Hippocampal formation (tissue), 2 donors: ENCODE measurements at regions not wholly inside any gene's neighbourhood (a gene's known extent, or its start where the extent isn't known, plus 50 kb on each side); places are given as distances from the start of the nearest gene placed in this dataset.

ENCODE experiments used
- DNase-seq, 2 donors: peaks; one replicate each; lab custom pipeline; 2025; lab: John Stamatoyannopoulos, UW

DNA sequence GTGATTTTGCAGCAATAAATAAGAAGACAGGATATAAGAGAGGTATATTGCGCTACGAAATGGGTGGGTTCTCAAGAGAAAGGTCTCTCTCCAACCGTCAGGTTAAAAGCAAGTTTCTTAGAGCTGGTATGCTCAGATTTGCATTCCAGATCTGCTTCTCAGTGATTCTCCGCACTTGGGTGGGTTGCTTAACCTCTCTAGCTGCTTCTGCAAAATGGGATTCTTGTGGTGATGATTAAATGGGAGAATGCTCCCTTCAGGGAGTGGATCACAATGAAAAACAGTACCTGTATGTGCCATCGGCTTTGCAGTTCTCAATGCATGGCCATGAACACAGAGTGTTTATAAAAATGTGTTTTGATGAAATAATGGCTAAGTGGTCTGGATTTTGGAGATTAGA, 477.7 kb downstream of the TNS1 start:
- no peak for DNase-seq

- DNase-seq = no peak
Measured at GRCh38 chr2:217523286-217523685, 479.5 kb downstream of the TNS1 start.

- DNase-seq = no peak
Measured at GRCh38 chr2:217521820-217522219, 481.0 kb downstream of the TNS1 start.

DNA sequence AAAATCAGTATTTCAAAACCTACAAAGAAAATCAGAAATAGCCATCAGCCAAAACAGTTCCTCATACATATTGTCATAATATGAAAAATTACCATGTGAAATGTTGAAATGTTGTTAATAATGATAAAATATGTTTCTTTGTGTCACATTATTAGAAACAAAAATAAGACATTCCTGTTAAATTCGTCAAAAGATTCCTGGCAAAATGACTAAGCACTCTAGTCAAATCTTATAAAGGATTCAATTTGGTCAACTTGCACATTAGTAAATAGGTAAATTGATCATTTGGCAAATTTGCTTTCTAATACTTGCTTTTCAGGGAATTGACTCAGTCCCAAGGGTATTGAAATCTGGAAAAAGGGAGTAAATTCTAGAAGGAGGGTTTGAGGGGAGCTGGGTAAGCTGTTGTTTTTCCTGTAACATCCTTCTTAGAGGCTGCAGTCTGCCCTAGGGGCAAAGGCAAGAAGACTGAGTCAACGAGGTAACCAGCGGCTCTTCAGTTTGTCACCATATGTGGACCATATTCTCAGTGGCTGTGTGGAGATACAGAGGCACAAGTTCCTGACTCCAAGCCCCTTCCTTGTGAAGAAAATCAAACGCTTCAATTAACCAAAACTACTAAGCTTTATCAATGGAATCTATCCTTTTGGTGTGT, 482.3 kb downstream of the TNS1 start:
- DNase-seq = no peak

DNA sequence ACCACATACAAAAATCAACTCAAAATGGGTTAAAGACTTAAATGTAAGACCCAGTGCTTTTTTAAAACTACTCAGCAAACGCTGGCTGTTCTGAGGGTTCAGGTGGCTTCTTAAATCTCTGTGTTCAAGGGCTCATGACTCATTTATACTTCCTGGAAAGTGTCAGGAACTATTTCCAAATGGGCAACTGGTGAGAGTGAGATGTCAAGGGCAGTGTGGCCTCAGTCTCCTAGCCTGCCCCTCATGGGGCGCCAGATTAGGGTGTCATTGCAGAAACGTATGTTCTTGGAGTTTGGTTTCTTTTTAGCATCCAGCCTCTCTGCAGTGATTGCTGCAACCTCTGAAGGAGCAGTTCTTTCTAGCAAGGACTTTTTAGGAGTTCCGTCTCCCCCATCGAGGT, 485.4 kb downstream of the TNS1 start:
- no peak for DNase-seq

DNA sequence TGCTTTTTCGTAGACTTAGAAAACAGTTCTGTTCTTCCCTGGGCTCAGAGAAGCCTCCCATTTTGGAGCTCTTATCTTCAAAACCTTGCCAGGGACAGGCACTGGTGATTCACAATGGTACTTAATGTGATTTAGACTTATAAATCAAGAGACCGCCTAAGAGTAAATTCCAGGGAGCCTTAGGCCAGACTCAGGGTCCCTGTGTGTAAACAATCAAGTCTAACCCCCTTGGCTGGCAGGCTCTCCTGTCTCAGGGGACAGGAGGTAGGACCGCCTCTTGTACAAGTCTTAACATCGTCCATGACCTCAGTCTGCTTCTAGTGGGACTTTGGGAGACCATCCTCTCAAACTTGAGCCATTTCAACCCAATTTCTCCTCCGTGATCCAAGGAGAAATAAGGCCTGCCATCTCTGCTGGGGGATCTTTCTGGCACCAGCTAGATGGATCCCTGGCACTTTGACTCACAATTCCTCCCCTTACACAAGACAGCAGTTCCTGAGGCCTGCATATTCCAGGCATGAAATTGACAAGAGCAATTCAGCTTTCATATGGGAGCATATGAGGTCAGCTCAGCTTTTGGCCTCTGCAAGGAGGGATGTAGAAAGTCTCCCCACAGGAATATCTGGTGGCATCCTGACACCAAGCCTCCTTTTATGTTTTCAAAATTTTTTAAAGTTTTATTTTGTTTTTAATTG, 487.0 kb downstream of the TNS1 start:
- DNase-seq = no peak

DNA sequence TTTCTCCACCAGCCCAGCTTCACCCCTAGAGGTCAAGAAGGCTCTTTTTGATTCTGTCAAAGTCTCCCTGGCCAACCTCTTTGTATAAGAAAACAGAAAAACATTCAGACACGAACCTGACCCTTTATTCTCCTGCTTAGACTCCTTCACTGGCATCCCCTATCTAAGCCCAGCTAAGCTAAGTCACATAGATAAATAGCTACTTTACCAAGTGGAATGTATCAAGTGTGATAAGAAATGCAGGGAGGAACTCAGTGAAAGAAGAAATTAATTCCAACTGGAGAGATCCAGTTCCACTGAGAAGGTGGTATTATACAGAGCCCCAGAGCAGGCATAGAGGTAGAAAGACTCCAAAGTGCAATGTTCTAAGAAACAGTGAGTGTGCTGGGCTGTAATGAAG, 489.5 kb downstream of the TNS1 start:
- no peak for DNase-seq

GRCh38 chr2:217512728-217513127, 490.1 kb downstream of the TNS1 start:
- DNase-seq = no peak

DNA sequence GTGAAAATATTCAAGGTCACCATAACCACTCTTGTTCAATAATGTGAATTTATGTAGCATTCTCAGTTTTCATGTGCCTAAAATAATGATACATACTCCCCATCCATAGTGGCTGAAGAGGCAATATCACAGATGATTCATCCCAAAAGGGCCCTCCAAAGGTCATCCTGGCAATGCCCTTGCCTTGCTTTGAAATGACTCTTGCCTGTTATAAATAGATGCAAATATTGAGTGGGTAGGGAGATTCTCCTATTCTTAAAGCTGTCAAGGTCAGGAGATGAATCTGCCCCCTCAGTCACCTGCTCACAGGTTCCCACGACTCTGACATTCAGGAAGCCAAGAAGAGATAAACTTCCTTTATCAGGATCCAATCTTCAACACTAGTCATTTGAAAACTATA, 490.5 kb downstream of the TNS1 start:
- DNase-seq = no peak

GRCh38 chr2:217511850-217512249, 490.9 kb downstream of the TNS1 start:
- no peak for DNase-seq

GRCh38 chr2:217510771-217511291, 492.0 kb downstream of the TNS1 start:
- peak; percentile 45 to 76 for DNase-seq

- DNase-seq = no peak
Measured at GRCh38 chr2:217505303-217505702, 497.5 kb downstream of the TNS1 start.

DNA sequence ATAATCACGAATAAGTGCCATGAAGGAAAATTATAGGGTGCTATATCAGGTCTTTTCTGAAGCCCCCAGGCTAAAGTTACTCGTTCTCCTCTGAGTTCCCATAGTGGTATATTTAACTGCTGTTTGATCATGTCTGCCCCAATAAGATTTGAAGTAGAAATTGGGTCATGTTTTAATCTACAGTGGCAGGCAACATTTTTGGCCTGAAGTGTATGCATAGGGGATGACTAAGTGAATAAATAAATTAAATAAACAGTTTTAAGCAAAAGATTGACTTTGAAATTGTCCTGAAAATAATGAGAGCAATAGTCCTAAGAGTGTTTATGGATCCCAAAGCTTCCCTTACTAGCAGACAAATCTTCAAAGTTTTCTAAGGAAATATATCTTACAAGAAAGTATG, 500.9 kb downstream of the TNS1 start:
- no peak for DNase-seq

- no peak for DNase-seq
Measured at GRCh38 chr2:217497843-217498377, 504.9 kb downstream of the TNS1 start.

- DNase-seq = no peak
Measured at GRCh38 chr2:217494557-217494956, 508.2 kb downstream of the TNS1 start.

DNA sequence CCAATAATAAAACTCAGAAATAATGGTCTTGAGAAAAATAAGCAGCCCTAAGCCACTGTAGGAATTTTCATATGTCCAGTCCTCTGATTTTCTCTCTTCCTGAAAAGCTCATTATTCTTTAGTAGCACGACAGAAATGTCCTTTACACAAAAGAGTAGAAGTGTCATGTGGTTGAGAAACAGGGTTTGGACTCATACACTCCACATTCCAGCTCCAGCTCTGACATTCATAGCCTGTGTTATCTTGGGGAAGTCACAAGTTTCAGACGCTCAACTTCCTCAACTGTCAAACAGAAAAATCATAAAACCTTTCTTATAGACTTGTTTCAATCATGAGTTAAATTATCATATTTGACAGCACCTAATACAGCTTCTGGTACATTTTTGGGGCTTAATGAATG, 511.5 kb downstream of the TNS1 start:
- no peak for DNase-seq

DNA sequence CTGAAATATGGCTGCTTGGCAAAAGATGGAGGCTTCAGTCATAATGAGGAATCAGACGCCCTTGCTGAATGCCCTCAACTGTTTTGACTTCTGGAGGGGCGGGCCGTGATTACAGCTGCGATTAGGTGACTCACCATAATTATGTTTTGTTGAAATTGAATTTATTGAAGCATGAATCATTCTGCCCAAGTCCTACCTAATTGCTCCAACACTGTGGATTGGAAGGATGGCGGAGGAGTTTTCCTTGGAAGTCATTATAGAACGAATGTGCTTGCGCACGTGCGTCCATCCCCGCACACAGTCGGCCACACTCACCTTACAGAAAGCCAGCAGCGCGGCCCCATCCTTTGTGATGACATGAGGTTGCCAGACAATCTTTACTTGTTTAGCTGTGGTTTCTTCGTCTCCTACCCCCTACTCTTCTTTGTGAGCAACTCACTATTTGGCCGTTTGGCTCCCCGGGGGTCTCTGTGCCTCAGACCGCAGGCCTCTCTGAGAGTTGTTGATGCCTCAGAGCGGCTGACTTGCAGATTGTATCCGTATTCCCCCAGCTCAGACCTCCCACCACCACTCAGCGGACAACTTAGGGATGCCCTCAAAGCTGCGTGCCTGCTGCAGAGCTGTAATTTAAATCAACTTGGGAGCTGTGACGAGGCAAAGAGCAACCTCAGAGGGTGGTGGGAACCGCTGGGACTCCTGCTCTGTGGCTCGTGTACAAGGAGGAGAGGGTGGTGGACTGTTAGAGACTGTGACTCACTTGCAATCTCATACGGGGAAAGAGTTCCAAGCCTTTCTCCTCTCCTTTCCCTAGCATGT, 513.4 kb downstream of the TNS1 start:
- DNase-seq = no peak

- DNase-seq = no peak
Measured at GRCh38 chr2:217484046-217484445, 518.7 kb downstream of the TNS1 start.

DNA sequence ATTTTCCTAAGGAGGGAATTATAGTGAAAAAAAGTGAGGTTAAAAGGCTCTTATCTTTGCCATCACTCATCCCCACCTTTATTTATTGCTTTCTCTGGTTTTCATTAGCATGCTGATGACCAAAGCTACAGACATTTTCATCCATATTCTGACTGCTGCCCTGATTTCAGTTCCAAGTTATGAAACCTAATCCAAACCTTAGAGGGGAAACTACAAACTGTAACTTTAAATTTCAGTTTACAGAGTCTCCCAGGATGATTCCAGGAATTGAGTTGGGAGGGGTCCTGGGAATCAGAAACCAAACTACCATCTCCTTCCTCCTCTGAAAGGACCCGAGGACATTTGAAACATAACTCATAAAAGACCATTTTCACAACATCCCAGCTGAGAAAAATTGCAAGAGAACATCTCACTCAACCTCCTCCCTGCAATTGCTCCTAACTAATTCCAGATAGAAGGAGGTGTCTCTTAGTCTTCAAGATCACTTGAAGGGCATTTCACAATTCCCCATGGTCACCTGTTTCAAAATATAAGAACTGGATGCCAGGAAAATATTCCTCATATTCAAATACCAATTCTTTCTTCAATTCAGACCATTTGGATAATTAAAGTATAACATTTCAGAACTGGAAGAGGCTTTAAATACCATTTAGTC, 520.6 kb downstream of the TNS1 start:
- DNase-seq = no peak

- DNase-seq = no peak
Measured at GRCh38 chr2:217481577-217481976, 521.2 kb downstream of the TNS1 start.

GRCh38 chr2:217479566-217479965, 523.2 kb downstream of the TNS1 start:
- DNase-seq = no peak
